GM12872 (cell line): ENCODE measurements at regions not wholly inside any gene's neighbourhood (a gene's known extent, or its start where the extent isn't known, plus 50 kb on each side); places are given as distances from the start of the nearest gene placed in this dataset.

Experiments
- TF ChIP-seq, protein P1 (sequence below): IDR thresholded peaks from 3 replicates; pipeline ENCODE4 v1.5.1; 2011; ENCODE audit warnings: low read depth, mild to moderate bottlenecking, low read length, moderate library complexity; ENCODE audit not compliant: insufficient read depth

DNA sequence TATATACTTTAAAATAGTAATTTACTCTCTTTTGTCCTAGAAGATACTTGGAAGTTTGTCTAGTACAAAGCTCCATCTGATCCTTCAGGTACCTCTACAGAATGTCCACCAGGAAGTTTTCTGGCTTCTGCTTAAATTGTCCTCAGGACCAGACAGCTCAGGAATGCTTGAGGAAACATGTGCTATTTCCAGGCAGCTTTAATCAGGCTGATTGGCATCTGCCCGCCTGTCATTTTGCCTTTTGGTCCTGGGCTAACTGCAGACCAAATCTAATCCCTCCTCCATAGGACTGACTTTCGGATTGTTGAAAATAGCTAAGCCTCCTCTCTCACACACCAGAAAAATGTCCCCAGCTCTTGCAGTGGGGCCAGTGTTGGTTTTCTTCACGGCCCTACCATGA lies 113.4 kb upstream of the RGMA start:
- TF ChIP-seq, protein P1, sequence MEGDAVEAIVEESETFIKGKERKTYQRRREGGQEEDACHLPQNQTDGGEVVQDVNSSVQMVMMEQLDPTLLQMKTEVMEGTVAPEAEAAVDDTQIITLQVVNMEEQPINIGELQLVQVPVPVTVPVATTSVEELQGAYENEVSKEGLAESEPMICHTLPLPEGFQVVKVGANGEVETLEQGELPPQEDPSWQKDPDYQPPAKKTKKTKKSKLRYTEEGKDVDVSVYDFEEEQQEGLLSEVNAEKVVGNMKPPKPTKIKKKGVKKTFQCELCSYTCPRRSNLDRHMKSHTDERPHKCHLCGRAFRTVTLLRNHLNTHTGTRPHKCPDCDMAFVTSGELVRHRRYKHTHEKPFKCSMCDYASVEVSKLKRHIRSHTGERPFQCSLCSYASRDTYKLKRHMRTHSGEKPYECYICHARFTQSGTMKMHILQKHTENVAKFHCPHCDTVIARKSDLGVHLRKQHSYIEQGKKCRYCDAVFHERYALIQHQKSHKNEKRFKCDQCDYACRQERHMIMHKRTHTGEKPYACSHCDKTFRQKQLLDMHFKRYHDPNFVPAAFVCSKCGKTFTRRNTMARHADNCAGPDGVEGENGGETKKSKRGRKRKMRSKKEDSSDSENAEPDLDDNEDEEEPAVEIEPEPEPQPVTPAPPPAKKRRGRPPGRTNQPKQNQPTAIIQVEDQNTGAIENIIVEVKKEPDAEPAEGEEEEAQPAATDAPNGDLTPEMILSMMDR, result no peak

GRCh38 chr15:93201940-93202339 lies 112.9 kb upstream of the RGMA start:
- TF ChIP-seq, protein P1, result no peak

- TF ChIP-seq, protein P1, result no peak
Measured at GRCh38 chr15:93200837-93201226, 111.8 kb upstream of the RGMA start.

- TF ChIP-seq, protein P1, result no peak
Measured at GRCh38 chr15:93200081-93200836, 111.2 kb upstream of the RGMA start.

DNA sequence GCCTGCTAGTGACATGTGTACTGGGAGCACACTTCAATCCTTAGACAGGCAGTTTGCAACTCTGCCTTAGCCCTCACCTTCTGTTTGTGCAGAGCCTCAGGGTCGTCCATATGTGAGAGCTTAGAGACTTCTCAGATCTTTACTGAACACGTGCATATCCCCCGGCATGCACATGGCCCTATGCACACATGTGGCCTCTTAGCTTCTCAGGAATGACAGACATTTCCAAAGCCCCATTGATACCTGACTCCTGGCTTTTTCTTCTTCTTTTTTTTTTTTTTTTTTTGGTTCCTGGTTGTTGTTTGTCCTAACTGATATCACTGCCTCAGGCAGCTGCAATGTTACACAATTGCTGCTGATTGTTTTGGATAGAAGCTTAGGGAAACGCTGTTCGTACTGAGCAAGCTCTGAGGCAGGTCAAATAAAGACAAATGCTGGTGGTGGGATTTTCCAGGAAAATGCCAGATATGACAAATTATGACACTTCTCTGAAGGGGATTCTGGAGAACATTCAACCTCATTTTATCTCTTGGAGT lies 107.2 kb upstream of the RGMA start:
- TF ChIP-seq, protein P1, result no peak

DNA sequence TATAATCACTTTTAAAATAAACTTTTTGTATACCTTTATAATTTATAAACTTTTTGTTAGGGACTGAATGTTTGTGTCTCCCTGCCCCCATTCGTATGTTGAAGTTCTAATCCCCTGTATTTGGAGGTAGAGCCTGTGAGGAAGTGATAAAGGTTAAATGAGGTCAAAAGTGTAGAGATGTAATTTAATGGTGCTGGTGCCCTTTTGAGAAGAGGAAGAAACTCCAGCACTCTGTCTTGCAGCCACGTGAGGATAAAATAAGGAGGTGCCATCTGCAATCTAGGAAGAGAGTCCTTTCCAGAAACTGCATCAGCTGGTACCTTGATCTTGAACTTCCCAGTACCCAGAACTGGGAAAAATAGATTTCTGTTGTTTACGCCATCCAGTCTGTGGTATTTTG lies 106.1 kb upstream of the RGMA start:
- TF ChIP-seq, protein P1, result no peak

DNA sequence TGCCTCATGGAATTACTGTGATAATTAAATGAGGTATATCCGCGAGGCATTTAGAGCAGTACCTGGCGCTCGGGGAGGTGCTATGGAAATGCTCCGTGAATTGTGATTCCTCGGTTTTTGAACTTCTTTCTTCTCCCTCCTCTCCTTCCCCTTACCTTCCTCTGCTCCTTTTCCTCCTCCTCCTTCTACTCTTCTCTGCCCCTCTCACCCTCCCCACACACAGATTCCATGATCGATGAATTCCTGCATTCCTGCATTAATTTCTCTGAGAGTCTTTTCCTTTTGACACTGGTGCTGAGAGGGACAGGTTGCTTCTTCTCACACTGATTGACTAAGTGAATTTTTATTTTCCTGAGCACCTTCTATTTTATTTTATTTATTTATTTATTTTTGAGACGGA lies 101.2 kb upstream of the RGMA start:
- TF ChIP-seq, protein P1, result no peak
